Stomach (tissue), 4 donors: ENCODE measurements at regions not wholly inside any gene's neighbourhood (a gene's known extent, or its start where the extent isn't known, plus 50 kb on each side); places are given as distances from the start of the nearest gene placed in this dataset.

Experiments used
- CTCF ChIP-seq, 7 experiments: fragments of 450-650 bp in 4 of 7; fragments of 200-600 bp in 3 of 7; sonication (generic) in 3 of 7; IDR thresholded peaks; one replicate each; pipeline ENCODE4 v1.5.1; 2016 to 2019; ENCODE audit warnings: antibody characterized with exemption in 7 of 7, control low read depth in 2 of 7, mild to moderate bottlenecking in 1 of 7
- POLR2A ChIP-seq, 4 donors: fragments of 450-650 bp; IDR thresholded peaks; one replicate each; pipeline ENCODE4 v1.6.1; 2016; ENCODE audit warnings: antibody characterized with exemption in 4 of 4, control low read depth in 2 of 4, mild to moderate bottlenecking in 1 of 4, moderate library complexity in 1 of 4
- POLR2AphosphoS5 ChIP-seq, 3 donors: sonication (generic); formaldehyde crosslinking; IDR thresholded peaks; one replicate each; pipeline ENCODE4 v1.6.1; 2016; ENCODE audit warnings: antibody characterized with exemption in 3 of 3

- TF ChIP-seq CTCF (IDR thresholded peaks at IDR 0.05): no peak
- TF ChIP-seq POLR2AphosphoS5 (IDR thresholded peaks at IDR 0.05): no peak
- no peak for TF ChIP-seq POLR2A (IDR thresholded peaks at IDR 0.05)
Measured at GRCh38 chr4:84224522-84224921, 274.6 kb downstream of the NKX6-1 start.
